Transverse colon (tissue), 3 donors: ENCODE measurements at regions not wholly inside any gene's neighbourhood (a gene's known extent, or its start where the extent isn't known, plus 50 kb on each side); places are given as distances from the start of the nearest gene placed in this dataset.

ENCODE experiments used
- POLR2A ChIP-seq: fragments of 450-650 bp; IDR thresholded peaks from one replicate; pipeline ENCODE4 v1.6.1; 2016; ENCODE audit warnings: antibody characterized with exemption, mild to moderate bottlenecking, moderate library complexity
- TF ChIP-seq, protein P1 (sequence below), 5 experiments: fragments of 200-600 bp in 3 of 5; fragments of 450-650 bp in 2 of 5; sonication (generic) in 3 of 5; IDR thresholded peaks; 1 replicate in 2 of 5; 2 replicates in 3 of 5; pipeline ENCODE4 v1.5.1; 2016 to 2017; ENCODE audit warnings: antibody characterized with exemption in 5 of 5, inconsistent platforms in 3 of 5, mild to moderate bottlenecking in 2 of 5, moderate library complexity in 1 of 5

DNA sequence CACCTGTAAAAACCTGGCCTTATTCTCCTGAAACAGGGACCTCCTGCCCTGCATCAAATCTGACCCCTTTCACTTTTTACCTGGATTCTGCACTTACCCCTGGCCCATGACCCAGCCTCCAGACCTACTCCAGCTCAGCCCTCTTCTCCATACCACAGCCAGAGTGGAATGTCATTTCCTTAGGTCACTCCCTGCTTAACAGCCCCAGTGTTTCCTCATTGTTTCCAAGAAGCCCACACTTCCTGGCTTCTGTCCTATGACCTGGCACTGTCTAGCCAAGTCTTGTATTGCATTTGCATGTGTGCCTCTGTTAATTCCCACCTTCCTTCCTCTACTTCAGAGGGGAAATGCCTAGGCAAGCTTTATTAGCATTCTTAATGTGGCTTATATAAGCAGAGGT lies 51.4 kb upstream of the TRIB2 start:
- TF ChIP-seq, protein P1, sequence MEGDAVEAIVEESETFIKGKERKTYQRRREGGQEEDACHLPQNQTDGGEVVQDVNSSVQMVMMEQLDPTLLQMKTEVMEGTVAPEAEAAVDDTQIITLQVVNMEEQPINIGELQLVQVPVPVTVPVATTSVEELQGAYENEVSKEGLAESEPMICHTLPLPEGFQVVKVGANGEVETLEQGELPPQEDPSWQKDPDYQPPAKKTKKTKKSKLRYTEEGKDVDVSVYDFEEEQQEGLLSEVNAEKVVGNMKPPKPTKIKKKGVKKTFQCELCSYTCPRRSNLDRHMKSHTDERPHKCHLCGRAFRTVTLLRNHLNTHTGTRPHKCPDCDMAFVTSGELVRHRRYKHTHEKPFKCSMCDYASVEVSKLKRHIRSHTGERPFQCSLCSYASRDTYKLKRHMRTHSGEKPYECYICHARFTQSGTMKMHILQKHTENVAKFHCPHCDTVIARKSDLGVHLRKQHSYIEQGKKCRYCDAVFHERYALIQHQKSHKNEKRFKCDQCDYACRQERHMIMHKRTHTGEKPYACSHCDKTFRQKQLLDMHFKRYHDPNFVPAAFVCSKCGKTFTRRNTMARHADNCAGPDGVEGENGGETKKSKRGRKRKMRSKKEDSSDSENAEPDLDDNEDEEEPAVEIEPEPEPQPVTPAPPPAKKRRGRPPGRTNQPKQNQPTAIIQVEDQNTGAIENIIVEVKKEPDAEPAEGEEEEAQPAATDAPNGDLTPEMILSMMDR (IDR thresholded peaks at IDR 0.05) = no peak
- TF ChIP-seq POLR2A = no peak
